HG02763 (cell line): ENCODE measurements at regions not wholly inside any gene's neighbourhood (a gene's known extent, or its start where the extent isn't known, plus 50 kb on each side); places are given as distances from the start of the nearest gene placed in this dataset.

Experiments used
- ATAC-seq: cut with Tn5 transposase; IDR thresholded peaks from one replicate; pipeline ENCODE4 v1.9.1; 2021; ENCODE audit warnings: mild to moderate bottlenecking, moderate library complexity; ENCODE audit not compliant: unreplicated experiment

- no peak for ATAC-seq
These were observed 588.0 kb upstream of the MGMT start for GRCh38 chr10:128879030-128879429.

DNA sequence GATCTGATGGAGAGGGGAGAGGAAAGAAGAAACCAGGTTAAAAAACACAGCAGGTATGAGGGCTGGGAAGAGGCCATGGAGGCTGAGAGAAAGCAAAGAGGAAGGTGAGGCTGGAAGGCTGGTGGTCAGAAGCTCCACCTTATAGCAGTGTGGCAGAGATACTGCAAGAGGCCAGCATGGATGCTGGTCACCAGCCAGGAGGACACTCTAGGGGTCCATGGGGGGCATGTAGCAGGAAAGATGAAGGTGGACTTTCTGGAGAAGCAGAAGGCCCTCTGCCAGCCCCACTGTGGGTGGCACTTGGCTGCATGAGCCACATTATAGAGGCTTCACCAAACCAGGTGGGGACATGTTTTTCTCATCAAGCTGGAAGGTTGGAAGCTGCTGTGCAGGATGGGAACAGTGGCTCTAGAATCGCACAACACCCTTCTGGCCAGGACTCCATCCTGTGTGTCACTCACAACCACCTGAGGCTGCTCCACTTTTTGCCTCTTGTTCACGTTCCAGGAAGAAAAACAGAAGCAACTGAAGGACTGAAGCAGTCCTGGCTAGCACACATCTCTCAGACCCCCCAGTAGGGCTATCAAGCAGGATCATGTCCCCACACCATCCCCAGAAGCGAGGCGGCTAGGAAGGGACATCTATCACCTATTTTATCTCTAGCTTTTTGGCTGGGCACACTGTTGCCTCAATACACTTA, 587.5 kb upstream of the MGMT start:
- ATAC-seq: no peak

DNA sequence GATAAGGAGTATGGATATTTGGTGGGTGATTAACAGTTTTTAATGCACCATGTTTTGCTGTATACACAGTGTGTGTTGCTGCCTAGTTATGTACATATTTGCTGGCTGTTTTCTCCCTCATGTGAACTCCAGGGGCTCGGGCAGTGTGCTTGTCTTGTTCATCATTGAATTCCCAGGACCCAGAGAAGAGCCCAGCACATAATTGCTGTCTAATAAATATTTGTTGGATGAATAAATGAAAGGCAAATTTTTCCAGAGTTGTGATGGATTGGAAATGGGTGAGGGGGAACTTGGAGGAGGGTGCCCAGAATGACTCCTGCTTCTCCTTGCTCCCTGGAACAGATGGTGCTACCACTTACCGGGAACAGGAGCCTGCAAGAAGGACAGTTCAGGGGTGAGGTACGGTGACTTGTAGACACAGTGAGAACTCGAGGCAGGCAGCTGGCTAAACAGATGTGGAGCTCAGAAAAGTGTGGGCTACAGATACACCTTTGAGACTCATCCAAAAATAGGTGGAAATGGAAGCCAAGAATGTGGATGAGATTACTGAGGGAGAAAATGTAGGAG, 586.8 kb upstream of the MGMT start:
- ATAC-seq: no peak

GRCh38 chr10:128881086-128881485, 586.0 kb upstream of the MGMT start:
- no peak for ATAC-seq

DNA sequence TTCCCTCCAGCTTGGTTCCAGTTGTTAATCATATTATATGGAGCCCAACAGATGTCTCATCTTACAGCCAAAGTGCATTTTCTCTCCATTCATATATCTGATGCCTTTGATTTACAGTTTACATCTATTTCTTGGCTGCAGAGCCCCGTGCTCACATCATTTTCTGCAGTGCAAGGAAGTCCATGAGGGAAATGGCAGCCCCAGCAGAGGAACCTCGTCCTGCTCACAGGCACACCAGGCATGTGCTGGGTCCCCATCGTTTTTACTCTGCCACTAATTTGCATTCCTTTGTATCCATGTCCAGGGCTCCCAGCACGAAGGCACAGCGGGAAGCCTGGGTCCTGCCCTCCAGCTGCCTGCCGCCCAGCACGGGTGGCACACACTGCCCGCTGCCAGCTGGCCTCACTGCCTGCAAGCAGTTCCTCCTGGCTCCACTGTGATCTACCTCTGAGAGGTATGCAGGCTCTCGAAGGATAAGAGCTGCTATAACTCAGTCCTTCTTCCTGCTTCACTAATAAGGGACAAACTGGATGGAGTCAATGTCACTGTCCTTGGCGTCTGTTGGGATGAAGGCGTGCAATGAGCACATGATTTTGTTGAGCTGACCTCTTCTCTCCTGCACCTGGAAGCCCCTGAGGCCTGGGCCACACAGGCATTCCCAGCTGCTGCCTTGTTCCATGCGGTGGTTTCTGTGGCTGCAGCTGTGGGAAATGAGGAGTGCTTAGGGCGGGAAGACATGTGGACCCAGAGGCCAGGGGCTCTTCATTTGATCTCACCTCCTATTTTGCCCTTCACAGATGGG, 583.6 kb upstream of the MGMT start:
- no peak for ATAC-seq

DNA sequence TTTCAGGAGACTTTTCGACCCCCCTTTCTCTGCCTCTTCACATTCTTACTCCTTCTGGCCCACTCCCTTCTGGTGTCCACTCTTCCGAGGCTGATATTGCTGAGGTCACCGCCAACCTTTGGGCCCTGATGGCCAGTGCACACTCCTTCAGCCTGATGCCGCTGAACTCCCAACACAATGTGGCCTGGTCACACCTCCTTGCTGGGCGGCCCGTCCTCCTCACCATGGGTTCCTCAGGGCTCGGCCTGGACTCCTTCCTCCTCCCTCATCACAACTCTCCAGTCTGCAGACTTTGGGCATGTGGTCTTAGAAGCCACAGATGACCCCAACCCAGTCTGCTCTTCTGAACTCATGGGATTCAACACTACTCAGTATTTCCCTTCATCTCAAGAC, 583.0 kb upstream of the MGMT start:
- ATAC-seq: no peak

- no peak for ATAC-seq
These were observed 582.5 kb upstream of the MGMT start for GRCh38 chr10:128884496-128885072.

- ATAC-seq: no peak
These were observed 581.2 kb upstream of the MGMT start for GRCh38 chr10:128885573-128886555.

DNA sequence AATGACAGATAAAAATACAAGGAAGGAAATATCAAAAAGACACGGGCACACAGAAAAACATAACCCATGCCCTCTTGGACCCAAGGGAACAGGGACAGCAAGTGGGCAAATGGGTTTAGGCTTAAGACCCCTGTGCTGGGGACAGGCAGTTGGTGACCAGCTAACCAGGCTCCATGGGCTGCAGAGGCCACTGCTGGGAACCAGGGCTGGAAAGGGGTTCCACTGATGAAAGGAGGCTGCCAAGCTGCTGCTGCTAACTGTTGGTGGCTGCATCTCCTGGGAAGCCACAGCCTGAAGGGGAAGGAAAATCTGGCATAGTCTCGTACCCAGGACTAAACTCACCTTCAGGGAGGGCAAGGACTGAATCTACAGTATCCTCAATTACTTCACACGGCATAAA, 579.2 kb upstream of the MGMT start:
- no peak for ATAC-seq

DNA sequence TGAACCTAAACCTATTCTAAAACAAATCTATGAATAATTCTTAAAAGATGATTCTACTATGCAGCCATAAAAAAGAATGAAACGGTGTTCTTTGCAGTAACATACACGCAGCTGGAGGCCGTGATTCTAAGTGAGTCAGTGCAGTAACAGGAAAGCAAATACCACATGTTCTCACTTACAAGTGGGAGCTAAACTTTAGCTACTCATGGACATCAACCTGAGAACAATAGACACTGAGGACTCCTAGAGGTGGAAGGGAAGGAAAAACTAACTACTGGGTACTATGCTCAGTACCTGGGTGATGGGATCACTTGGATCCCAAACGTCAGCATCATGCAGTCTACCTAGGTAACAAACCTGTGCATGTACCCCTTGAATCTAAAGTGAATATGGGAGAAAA, 575.0 kb upstream of the MGMT start:
- ATAC-seq: no peak

GRCh38 chr10:128894641-128895040, 572.4 kb upstream of the MGMT start:
- ATAC-seq: no peak

DNA sequence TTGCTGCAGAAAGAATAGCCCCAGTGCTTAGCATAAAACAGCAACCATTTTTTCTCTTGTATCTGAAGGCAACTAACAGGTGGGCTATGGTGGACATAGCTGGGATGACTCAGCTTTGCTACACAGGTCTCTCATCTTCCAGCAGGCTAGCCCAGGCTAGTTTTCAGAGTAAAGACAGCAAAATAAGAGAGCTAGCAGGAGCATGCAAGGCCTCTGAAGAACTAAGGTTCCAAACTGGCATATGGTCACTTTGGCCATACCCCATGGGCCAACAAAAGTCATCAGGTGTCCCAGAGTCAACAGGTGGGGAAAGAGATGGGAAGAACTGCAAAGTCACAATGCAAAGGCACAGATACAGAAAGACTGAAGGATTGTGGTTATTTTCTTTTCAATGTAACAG, 571.6 kb upstream of the MGMT start:
- ATAC-seq: no peak

DNA sequence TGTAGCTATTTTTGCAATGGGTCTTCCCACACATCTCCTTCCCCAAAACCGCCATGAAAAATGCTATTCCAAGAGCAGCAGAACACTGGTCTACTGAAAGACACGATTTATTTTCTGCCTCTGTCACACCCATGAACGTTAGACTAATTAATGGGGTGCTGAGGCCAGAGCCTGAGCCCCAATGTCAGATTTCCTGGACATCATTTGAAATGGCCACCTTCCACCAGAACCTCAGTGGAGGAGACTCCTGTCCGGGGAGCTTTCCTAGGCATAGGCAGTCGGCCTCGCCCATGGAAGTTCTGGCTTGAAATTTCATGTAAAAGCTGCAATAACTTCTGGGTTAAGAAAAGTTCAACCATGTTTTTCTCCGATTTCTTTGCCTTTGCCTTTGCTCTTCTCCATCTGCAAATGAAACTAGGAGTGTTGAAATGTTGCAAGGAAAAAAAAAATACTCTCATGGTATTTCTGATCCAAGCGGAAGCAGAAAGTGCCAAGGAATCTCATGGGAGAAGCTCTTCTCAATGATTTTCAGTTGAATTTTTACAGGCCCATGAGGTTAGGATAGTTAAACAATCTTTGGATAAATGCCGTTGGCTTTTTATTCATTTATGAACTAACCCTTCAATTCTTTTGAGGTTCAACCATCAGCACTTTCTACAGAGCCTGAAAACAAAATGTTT, 570.8 kb upstream of the MGMT start:
- no peak for ATAC-seq

DNA sequence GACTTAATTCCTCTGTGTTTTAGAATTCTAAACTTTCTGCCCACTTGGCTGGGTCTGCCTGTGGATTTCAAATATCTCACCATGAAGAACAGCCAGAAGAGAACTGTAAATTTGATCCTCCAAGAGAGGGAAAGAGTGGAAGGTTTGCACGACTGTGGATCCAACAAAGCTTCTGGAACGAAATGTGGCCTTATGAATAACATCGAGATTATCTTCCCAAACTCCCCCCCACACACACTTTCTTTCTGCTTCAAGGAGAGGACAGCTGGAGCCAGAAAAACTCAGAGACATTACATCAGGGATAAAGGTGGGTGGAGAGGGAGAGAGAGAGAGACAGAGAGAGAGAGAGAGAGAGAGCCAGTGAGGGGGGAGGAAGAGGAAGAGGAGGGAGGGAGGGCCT, 570.1 kb upstream of the MGMT start:
- ATAC-seq: no peak

DNA sequence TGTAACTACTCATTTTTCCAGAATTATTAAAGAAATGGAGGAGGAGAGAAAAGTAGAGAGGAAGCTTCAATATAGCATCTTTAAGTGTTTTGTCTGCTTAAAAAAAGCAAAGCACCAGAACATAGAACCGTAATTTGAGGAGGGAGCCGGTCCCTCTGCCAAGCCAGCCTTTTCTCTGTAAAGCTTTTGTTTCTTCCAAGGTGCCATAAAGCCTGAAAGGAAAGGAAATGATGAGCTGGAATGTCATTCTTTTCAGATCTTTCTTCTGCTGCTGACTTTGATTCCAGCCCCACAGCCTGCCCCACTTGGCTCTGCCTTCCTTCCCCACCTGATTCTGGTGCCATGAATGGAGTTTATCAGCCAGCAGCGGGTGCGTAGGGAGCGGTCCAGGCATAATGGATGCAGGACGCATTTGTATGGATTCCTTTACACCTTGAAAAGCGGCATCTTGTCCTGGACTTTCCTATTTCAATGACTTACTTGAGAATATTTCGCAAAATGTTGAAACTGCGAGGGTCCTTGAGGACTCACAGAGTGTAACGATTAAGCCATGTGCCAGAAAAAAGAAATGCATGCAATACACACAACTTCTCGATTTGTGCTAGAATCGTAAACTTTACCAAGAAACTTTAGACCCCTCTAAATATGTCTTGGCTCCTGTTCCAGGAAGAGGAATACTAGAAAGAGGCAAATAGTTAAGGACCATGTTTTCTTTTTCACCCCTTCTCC, 569.5 kb upstream of the MGMT start:
- ATAC-seq: no peak

DNA sequence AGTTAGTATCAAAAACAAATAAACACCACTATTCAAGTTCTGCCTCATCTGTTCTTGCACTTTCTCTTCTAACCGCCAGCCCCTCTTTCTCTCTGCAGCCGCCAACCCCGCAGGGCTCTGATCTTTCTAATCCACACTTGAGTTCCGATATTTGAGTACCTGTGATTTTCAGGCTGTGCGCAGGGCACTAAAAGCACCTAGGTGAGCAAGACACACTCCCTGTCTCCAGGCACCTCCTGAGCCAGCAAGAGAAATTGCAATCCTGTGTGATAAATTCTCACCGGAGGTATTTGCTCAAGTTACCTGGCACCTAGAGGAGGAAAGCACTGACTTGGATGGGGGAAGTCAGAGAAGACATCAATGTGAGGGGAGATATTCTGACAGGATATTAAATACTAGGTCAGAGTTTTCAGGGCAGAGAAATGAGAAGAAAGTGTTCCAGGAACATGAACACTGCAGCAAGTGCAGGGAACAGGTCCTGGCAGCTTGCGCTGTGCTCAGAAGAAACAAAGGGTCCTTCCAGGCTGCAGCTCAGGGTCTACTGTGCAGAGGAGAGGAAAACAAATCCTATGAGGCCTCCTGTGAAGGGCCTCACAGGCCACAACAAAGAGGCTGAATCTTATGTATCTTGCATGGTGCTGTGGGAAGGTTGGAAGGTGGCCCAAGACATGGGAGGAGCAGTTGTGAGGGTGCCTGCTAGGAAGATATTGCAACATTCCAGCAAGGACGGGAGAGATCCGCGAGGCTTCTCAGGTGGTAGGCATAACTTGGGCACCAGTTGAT, 568.7 kb upstream of the MGMT start:
- ATAC-seq: no peak

GRCh38 chr10:128898916-128899195, 568.2 kb upstream of the MGMT start:
- no peak for ATAC-seq

GRCh38 chr10:128900456-128900855, 566.6 kb upstream of the MGMT start:
- ATAC-seq: no peak

DNA sequence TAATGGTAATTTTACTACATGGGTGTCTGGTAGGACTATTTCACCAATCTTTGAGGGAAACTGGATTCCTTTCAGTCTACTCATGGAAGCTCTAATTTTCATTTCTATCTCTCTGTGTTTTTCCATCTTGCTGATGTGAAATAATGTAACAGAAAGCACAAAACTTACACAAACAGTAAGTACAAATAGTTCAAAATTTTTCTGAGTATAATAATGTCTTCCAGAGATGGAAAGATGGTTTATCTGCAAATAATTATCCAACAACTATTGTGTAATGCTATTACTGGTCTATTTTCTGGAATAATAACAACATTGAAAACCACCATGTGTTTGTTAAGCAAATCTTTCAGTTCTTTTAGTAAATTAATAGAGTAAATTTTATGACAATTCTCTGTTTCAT, 565.8 kb upstream of the MGMT start:
- no peak for ATAC-seq
